Parathyroid adenoma (tissue), 2 donors: ENCODE measurements at regions not wholly inside any gene's neighbourhood (a gene's known extent, or its start where the extent isn't known, plus 50 kb on each side); places are given as distances from the start of the nearest gene placed in this dataset.

Source experiments
- H2AFZ ChIP-seq: fragments of 300-600 bp; sonication (generic); one replicate; pipeline ENCODE4 v1.7.0; 2017; ENCODE audit warnings: antibody characterized with exemption, mild to moderate bottlenecking
- H3K27ac ChIP-seq: fragments of 300-600 bp; sonication (generic); one replicate; pipeline ENCODE4 v1.7.0; 2017
- H3K27me3 ChIP-seq: fragments of 300-600 bp; sonication (generic); one replicate; pipeline ENCODE4 v1.7.0; 2017; ENCODE audit warnings: low read length; ENCODE audit not compliant: control insufficient read depth, insufficient read depth
- H3K36me3 ChIP-seq: fragments of 300-600 bp; sonication (generic); one replicate; pipeline ENCODE4 v1.7.0; 2017; ENCODE audit warnings: low read length; ENCODE audit not compliant: control insufficient read depth, insufficient read depth
- H3K4me1 ChIP-seq: fragments of 300-600 bp; sonication (generic); one replicate; pipeline ENCODE4 v1.7.0; 2017; ENCODE audit warnings: control low read depth
- H3K4me2 ChIP-seq: fragments of 300-600 bp; sonication (generic); one replicate; pipeline ENCODE4 v1.7.0; 2017; ENCODE audit warnings: low read length
- H3K4me3 ChIP-seq: fragments of 300-600 bp; sonication (generic); one replicate; pipeline ENCODE4 v1.7.0; 2017; ENCODE audit warnings: low read depth, low read length
- H3K79me2 ChIP-seq: fragments of 300-600 bp; sonication (generic); one replicate; pipeline ENCODE4 v1.7.0; 2017; ENCODE audit warnings: control low read depth
- H3K9ac ChIP-seq: fragments of 300-600 bp; sonication (generic); one replicate; pipeline ENCODE4 v1.7.0; 2017; ENCODE audit warnings: mild to moderate bottlenecking
- H3K9me3 ChIP-seq: fragments of 300-600 bp; sonication (generic); one replicate; pipeline ENCODE4 v1.7.0; 2017; ENCODE audit warnings: low read length; ENCODE audit not compliant: control insufficient read depth
- CTCF ChIP-seq: fragments of 300-600 bp; sonication (generic); IDR thresholded peaks from one replicate; pipeline ENCODE4 v1.7.0; 2017; ENCODE audit warnings: antibody characterized with exemption, mild to moderate bottlenecking
- donor health status: primary hyperparathyroidism.

GRCh38 chr5:135179308-135179980, 145.4 kb upstream of the PITX1 start:
- Histone ChIP-seq H3K4me1 (no peaks in the 10 kb centered on the region), H3K27ac (no peak overlapping the region), H3K4me2 (no peak overlapping the region), H3K4me3 (no peak overlapping the region), H3K79me2 (no peaks in the 10 kb centered on the region), H3K9me3 (no peaks in the 10 kb centered on the region), H3K27me3 (no peaks in the 10 kb centered on the region), H3K9ac (no peak overlapping the region), H3K36me3 (no peaks in the 10 kb centered on the region), H2AFZ (no peak overlapping the region)
- TF ChIP-seq CTCF, result no peak

DNA sequence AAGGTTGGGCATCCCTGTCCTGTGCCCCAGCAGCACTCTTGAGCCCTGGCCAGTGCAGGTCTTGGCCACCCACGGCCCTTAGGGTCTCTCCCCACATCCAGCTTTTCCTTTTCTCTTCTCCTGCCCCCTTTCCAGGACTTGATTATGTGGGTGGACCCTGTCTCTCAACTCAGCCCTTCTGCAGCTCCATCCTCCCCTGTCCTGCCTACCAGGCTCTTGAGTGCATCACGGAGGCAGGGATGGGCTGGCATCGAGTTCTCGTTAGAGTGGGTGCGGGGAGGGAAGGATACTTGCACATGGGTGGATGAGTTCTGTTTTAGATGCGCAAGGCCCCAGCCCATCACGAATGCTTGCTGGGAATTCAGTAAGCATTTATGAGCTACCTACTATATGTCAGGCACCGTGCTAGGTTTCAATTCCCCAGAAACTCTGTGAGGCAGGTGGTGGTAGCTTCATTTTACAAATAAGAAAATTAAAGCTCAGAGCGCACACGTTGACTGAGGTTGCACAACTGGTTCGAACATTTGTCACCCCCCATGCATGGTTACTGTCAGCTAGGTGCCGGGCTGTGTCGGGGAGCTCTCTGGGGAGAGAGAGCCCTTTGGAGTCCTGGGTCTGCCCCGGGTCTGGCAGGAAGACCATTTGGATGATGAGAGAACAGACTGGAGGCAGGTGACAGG, 144.6 kb upstream of the PITX1 start:
- Histone ChIP-seq H3K4me3 (no peak overlapping the region), H3K4me2 (no peak overlapping the region), H3K79me2 (no peaks in the 10 kb centered on the region)

DNA sequence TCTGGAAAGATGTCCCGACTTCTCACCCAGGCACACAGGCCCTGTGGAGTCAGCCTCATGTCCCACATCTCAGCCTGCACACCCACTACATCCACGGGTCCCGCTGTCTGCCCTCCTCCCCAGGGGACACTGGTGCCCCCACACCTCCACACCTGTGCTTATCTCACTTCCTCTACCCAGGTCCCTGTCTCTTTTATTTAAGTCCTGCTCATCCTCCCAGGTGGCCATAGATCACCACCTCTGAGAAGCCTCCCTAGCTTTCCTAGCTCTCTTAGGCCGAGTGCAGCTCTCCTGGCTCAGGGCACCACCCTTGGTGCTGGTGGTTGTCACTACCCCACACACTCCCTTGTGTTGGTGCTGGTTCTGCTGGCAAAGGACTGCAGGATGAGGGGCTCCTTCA, 143.6 kb upstream of the PITX1 start:
- no peak for TF ChIP-seq CTCF
- no peaks in the 10 kb centered on the region for H3K27me3 ChIP-seq
- no peaks in the 10 kb centered on the region for H3K36me3 ChIP-seq
- peaks cover 6% of the 10 kb centered on the region for H3K4me1 ChIP-seq
- no peak overlapping the region for H3K9ac ChIP-seq
- no peaks in the 10 kb centered on the region for H3K9me3 ChIP-seq
- H3K4me3 ChIP-seq, result no peak overlapping the region
- no peaks in the 10 kb centered on the region for H3K79me2 ChIP-seq
- H2AFZ ChIP-seq, result no peak overlapping the region
- no peak overlapping the region for H3K4me2 ChIP-seq
- H3K27ac ChIP-seq, result no peak overlapping the region

More for the DNA sequence above, 144.6 kb upstream of the PITX1 start:
- Histone ChIP-seq H2AFZ (no peak overlapping the region), H3K4me1 (peaks cover 4% of the 10 kb centered on the region), H3K36me3 (no peaks in the 10 kb centered on the region), H3K27ac (no peak overlapping the region), H3K9me3 (no peaks in the 10 kb centered on the region), H3K9ac (no peak overlapping the region), H3K27me3 (no peaks in the 10 kb centered on the region)
- no peak for TF ChIP-seq CTCF

DNA sequence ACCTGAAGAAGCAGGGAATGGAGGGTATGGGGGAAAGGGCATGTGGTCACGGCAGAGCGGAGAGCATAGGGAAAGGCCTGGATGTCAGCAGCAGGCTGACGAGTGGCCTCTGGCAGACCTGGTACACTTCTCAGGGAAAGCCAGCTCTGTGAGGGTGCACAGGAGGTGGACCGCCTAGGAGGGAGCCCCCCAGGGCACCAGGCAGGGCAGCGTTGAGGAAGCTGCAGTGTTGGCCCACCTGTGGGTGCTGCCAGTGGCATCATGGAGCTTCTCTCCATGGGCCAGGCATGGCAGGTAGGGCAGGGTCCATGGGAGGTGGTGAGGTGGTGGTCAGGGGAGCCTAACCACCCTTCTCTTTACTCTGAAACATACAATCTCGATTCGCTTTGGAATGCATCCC, 143.0 kb upstream of the PITX1 start:
- H3K4me2 ChIP-seq, result no peak overlapping the region
- no peak overlapping the region for H3K27ac ChIP-seq
- no peaks in the 10 kb centered on the region for H3K36me3 ChIP-seq
- H2AFZ ChIP-seq, result no peak overlapping the region
- no peaks in the 10 kb centered on the region for H3K9me3 ChIP-seq
- H3K9ac ChIP-seq, result no peak overlapping the region
- no peaks in the 10 kb centered on the region for H3K27me3 ChIP-seq
- H3K4me3 ChIP-seq, result no peak overlapping the region
- no peak for TF ChIP-seq CTCF
- no peaks in the 10 kb centered on the region for H3K79me2 ChIP-seq
- peaks cover 6% of the 10 kb centered on the region for H3K4me1 ChIP-seq
